B cell (primary cell): ENCODE measurements at regions not wholly inside any gene's neighbourhood (a gene's known extent, or its start where the extent isn't known, plus 50 kb on each side); places are given as distances from the start of the nearest gene placed in this dataset.

Source experiments
- ATAC-seq: fragments of 200-7000 bp; cut with Tn5 transposase; one replicate; pipeline ENCODE4 v1.10.0; 2021; ENCODE audit warnings: low read depth, mild to moderate bottlenecking, moderate number of reproducible peaks, moderate library complexity
- CTCF ChIA-PET: fragments of 350-600 bp; sonication (Branson Sonifier 250); formaldehyde crosslinking; loops from one replicate; lab custom pipeline; 2021; ENCODE audit warnings: antibody characterized with exemption, inconsistent platforms; lab: Charles Lee
- POLR2A ChIA-PET: fragments of 350-600 bp; sonication (Branson Sonifier 250); formaldehyde crosslinking; loops from one replicate; lab custom pipeline; 2021; ENCODE audit warnings: antibody characterized with exemption; lab: Charles Lee
- DNase-seq: peaks from one replicate; pipeline ENCODE4 v3.0.0; 2013
- H2AFZ ChIP-seq: 2 replicates; pipeline ENCODE4 v1.6.1; 2012; ENCODE audit warnings: mild to moderate bottlenecking, low read depth, low read length; ENCODE audit not compliant: insufficient read depth, poor library complexity, severe bottlenecking
- H3K27ac ChIP-seq, 2 donors: 1 replicate in 1 of 2; 2 replicates in 1 of 2; pipeline ENCODE4 v1.5.1; 2012 to 2013; ENCODE audit warnings: low read length in 2 of 2, mild to moderate bottlenecking in 2 of 2, moderate library complexity in 1 of 2
- H3K27me3 ChIP-seq, 4 experiments: fragments of 200-600 bp in 1 of 4; sonication (generic) in 1 of 4; replicated peaks in 1 of 4; 1 replicate in 2 of 4; 2 replicates in 2 of 4; pipeline versions ENCODE4 v1.6.1 to v1.7.0; 2013 to 2016; ENCODE audit warnings: low read length in 3 of 4, mild to moderate bottlenecking in 2 of 4, mixed read lengths in 1 of 4, moderate library complexity in 1 of 4; ENCODE audit not compliant: insufficient read depth in 4 of 4, control insufficient read depth in 3 of 4; ENCODE audit errors: control extremely low read depth in 1 of 4
- H3K36me3 ChIP-seq, 2 experiments: replicated peaks in 1 of 2; 1 replicate in 1 of 2; 2 replicates in 1 of 2; pipeline versions ENCODE4 v1.6.1 to v1.7.1; 2013; ENCODE audit warnings: low read length in 1 of 2; ENCODE audit not compliant: insufficient read depth in 2 of 2, control insufficient read depth in 1 of 2; ENCODE audit errors: control extremely low read depth in 1 of 2, extremely low read depth in 1 of 2
- H3K4me1 ChIP-seq, 2 donors: fragments of 200-600 bp in 1 of 2; sonication (generic) in 1 of 2; 1 replicate in 1 of 2; 2 replicates in 1 of 2; pipeline versions ENCODE4 v1.5.1 to v1.6.1; 2013 to 2017; ENCODE audit warnings: low read length in 2 of 2; ENCODE audit not compliant: control insufficient read depth in 2 of 2, insufficient read depth in 2 of 2
- H3K4me2 ChIP-seq: replicated peaks from 2 replicates; pipeline ENCODE3; 2012; ENCODE audit warnings: mild to moderate bottlenecking, low read depth, low read length; ENCODE audit not compliant: poor library complexity, severe bottlenecking
- H3K4me3 ChIP-seq, 5 experiments: fragments of 200-600 bp in 1 of 5; sonication (generic) in 1 of 5; 1 replicate in 3 of 5; 2 replicates in 2 of 5; pipeline versions ENCODE4 v1.5.1 to v1.7.0; 2011 to 2016; ENCODE audit warnings: low read length in 4 of 5, mild to moderate bottlenecking in 4 of 5, low read depth in 2 of 5, control low read depth in 1 of 5, moderate library complexity in 1 of 5; ENCODE audit not compliant: insufficient read depth in 1 of 5; ENCODE audit errors: control extremely low read depth in 1 of 5, extremely low read depth in 1 of 5
- H3K79me2 ChIP-seq: fragments of 200-600 bp; sonication (generic); one replicate; pipeline ENCODE4 v1.6.0; 2016; ENCODE audit warnings: low read length; ENCODE audit not compliant: control insufficient read depth, insufficient read depth
- H3K9ac ChIP-seq: fragments of 200-600 bp; sonication (generic); 2 replicates; pipeline ENCODE4 v1.6.1; 2017; ENCODE audit warnings: mild to moderate bottlenecking, low read length, moderate library complexity
- H3K9me3 ChIP-seq, 3 donors: one replicate each; pipeline versions ENCODE4 v1.6.1 to v1.7.1; 2013; ENCODE audit warnings: low read length in 2 of 3; ENCODE audit not compliant: control insufficient read depth in 2 of 3, insufficient read depth in 1 of 3; ENCODE audit errors: control extremely low read depth in 1 of 3
- H4K20me1 ChIP-seq: 2 replicates; pipeline ENCODE4 v1.6.0; 2012; ENCODE audit warnings: mild to moderate bottlenecking, low read length; ENCODE audit not compliant: insufficient read depth, control insufficient read depth, poor library complexity, severe bottlenecking
- H3K27ac Mint-ChIP-seq: one replicate; pipeline ENCODE4 v1.8.0; 2021; ENCODE audit warnings: mixed read lengths
- H3K27me3 Mint-ChIP-seq: one replicate; pipeline ENCODE4 v1.8.0; 2021; ENCODE audit warnings: mixed read lengths
- H3K4me1 Mint-ChIP-seq: one replicate; pipeline ENCODE4 v1.8.0; 2021; ENCODE audit warnings: mixed read lengths
- H3K4me3 Mint-ChIP-seq: one replicate; pipeline ENCODE4 v1.8.0; 2021; ENCODE audit warnings: mixed read lengths
- H3K9me3 Mint-ChIP-seq: one replicate; pipeline ENCODE4 v1.8.0; 2022; ENCODE audit warnings: mixed read lengths; ENCODE audit not compliant: insufficient read depth
- EZH2 ChIP-seq: IDR thresholded peaks from 2 replicates; pipeline ENCODE4 v1.6.1; 2012; ENCODE audit warnings: borderline replicate concordance, low read depth, mild to moderate bottlenecking, moderate library complexity, low read length; ENCODE audit not compliant: insufficient read depth, poor library complexity, severe bottlenecking
- WGBS: methylation state at CpG from one replicate; pipeline ENCODE4 v1.1.5; 2013; ENCODE audit warnings: missing lambda C conversion rate; ENCODE audit not compliant: insufficient coverage; 5-methylcytosine and 5-hydroxymethylcytosine counted together
- intact Hi-C: fragments of 100-400 bp; cut with micrococcal nuclease; formaldehyde crosslinking; loops from one replicate; pipeline ENCODE4 v1.10.0; 2022
- TF ChIP-seq, protein P1 (sequence below): fragments of 200-600 bp; IDR thresholded peaks from one replicate; pipeline ENCODE4 v1.8.0; 2022; ENCODE audit warnings: antibody characterized with exemption, mild to moderate bottlenecking

DNA sequence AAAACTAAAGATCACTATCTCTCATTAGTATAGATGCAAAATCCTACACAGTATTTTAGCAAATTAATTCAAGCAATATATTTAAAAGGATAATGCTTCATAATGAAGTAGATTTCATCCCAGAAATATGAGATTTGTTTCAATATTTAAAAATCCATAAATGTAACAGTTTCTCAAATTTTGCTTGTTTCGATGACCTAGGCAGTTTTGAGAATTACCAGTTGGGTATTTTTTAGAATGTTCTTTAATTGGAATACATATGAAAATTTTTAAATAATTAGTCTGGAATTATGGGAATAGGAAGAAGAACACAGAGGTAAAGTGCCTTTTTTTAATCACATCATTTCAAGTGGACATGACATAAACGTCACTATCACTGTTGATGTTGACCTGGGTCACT, 192.3 kb downstream of the FBXO8 start:
- CTCF ChIA-PET, result no interaction called here
- Histone ChIP-seq H3K4me2 (no peak overlapping the region), H4K20me1 (no peaks in the 10 kb centered on the region), H3K9ac (no peak overlapping the region), H3K79me2 (no peaks in the 10 kb centered on the region), H2AFZ (no peak overlapping the region), H3K36me3 (no peaks in the 10 kb centered on the region), H3K27ac (no peak overlapping the region), H3K9me3 (no peaks in the 10 kb centered on the region), H3K27me3 (no peaks in the 10 kb centered on the region), H3K4me1 (no peaks in the 10 kb centered on the region), H3K4me3 (no peak overlapping the region)
- ATAC-seq, result no peak
- intact Hi-C loops, result no loop called here
- no peaks in the 10 kb centered on the region for H3K9me3 Mint-ChIP-seq
- DNase-seq, result no peak
- no peak overlapping the region for H3K27ac Mint-ChIP-seq
- no CpG with 5 or more reads among the region's 2 CpGs for whole genome bisulfite sequencing
- peaks cover 9% of the 10 kb centered on the region for H3K27me3 Mint-ChIP-seq
- POLR2A ChIA-PET, result no interaction called here
- TF ChIP-seq EZH2, result no peak
- TF ChIP-seq, protein P1, sequence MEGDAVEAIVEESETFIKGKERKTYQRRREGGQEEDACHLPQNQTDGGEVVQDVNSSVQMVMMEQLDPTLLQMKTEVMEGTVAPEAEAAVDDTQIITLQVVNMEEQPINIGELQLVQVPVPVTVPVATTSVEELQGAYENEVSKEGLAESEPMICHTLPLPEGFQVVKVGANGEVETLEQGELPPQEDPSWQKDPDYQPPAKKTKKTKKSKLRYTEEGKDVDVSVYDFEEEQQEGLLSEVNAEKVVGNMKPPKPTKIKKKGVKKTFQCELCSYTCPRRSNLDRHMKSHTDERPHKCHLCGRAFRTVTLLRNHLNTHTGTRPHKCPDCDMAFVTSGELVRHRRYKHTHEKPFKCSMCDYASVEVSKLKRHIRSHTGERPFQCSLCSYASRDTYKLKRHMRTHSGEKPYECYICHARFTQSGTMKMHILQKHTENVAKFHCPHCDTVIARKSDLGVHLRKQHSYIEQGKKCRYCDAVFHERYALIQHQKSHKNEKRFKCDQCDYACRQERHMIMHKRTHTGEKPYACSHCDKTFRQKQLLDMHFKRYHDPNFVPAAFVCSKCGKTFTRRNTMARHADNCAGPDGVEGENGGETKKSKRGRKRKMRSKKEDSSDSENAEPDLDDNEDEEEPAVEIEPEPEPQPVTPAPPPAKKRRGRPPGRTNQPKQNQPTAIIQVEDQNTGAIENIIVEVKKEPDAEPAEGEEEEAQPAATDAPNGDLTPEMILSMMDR, result no peak
- no peaks in the 10 kb centered on the region for H3K4me1 Mint-ChIP-seq
- H3K4me3 Mint-ChIP-seq, result no peak overlapping the region

DNA sequence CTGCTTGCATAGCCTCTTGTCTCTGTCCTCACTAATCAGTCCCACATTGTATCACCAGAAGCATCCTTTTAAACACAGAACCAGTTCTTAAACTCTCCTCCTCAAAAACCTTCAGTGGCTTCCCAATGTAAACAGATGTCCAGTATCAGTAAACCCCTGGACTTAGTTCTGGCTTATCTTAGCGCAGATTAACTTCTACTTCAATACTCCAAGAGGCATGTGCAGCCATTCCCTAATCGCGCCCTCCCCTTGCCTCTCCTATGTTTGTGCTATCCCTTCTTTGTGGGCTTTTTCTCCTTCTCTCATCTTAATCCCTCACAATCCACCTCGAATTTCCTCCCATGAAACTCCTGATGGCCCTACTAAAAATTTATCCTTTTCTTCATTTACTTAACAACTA, 193.8 kb downstream of the FBXO8 start:
- no peak overlapping the region for H3K27ac ChIP-seq
- peaks cover 9% of the 10 kb centered on the region for H3K27me3 Mint-ChIP-seq
- CTCF ChIA-PET, result no interaction called here
- DNase-seq (no peak), ATAC-seq (no peak)
- no peak overlapping the region for H3K9ac ChIP-seq
- no peak overlapping the region for H3K4me3 Mint-ChIP-seq
- H3K79me2 ChIP-seq, result no peaks in the 10 kb centered on the region
- H3K4me1 ChIP-seq, result no peaks in the 10 kb centered on the region
- H3K9me3 ChIP-seq, result no peaks in the 10 kb centered on the region
- POLR2A ChIA-PET, result no interaction called here
- no peaks in the 10 kb centered on the region for H3K4me1 Mint-ChIP-seq
- H3K27me3 ChIP-seq, result no peaks in the 10 kb centered on the region
- no peaks in the 10 kb centered on the region for H4K20me1 ChIP-seq
- intact Hi-C loops, result no loop called here
- 57% methylated on average over 3 of the region's 4 CpGs for WGBS
- no peak overlapping the region for H3K4me2 ChIP-seq
- H3K9me3 Mint-ChIP-seq, result no peaks in the 10 kb centered on the region
- H3K4me3 ChIP-seq, result no peak overlapping the region
- no peak overlapping the region for H2AFZ ChIP-seq
- no peak overlapping the region for H3K27ac Mint-ChIP-seq
- TF ChIP-seq, protein P1, result no peak
- no peak for TF ChIP-seq EZH2
- H3K36me3 ChIP-seq, result no peaks in the 10 kb centered on the region
